GM23248 (cell line): ENCODE measurements at regions not wholly inside any gene's neighbourhood (a gene's known extent, or its start where the extent isn't known, plus 50 kb on each side); places are given as distances from the start of the nearest gene placed in this dataset.

Experiments
- EZH2 ChIP-seq: fragments of 200-600 bp; sonication (generic); IDR thresholded peaks from 2 replicates; pipeline ENCODE4 v1.6.1; 2018; ENCODE audit warnings: antibody characterized with exemption, mild to moderate bottlenecking; ENCODE audit not compliant: insufficient read depth, poor library complexity, severe bottlenecking
- EZH2phosphoT487 ChIP-seq: fragments of 200-600 bp; sonication (generic); IDR thresholded peaks from 2 replicates; pipeline ENCODE4 v1.6.1; 2018; ENCODE audit warnings: antibody characterized with exemption, moderate library complexity, mild to moderate bottlenecking, low read depth; ENCODE audit not compliant: insufficient read depth

- no peak for TF ChIP-seq EZH2
- TF ChIP-seq EZH2phosphoT487: no peak
Observed at GRCh38 chr7:35436452-35436851, 182.6 kb upstream of the TBX20 start.
